HEK293 (cell line): ENCODE measurements at regions not wholly inside any gene's neighbourhood (a gene's known extent, or its start where the extent isn't known, plus 50 kb on each side); places are given as distances from the start of the nearest gene placed in this dataset.
"Not testable (repeated sequence)": the region's sequence is repeated elsewhere in the genome, so short reads cannot be mapped to it uniquely, and the experiment has no call there.

Source experiments
- AEBP2 ChIP-seq: fragments of 450-650 bp; formaldehyde crosslinking; IDR thresholded peaks from 2 replicates; pipeline ENCODE4 v1.5.1; 2016; ENCODE audit warnings: missing biosample characterization, missing genetic modification characterization, borderline replicate concordance
- REPIN1 ChIP-seq: fragments of 450-650 bp; formaldehyde crosslinking; IDR thresholded peaks from 2 replicates; pipeline ENCODE4 v1.5.1; 2017; ENCODE audit warnings: missing biosample characterization, missing genetic modification characterization, low read depth
- SP2 ChIP-seq: fragments of 450-650 bp; formaldehyde crosslinking; IDR thresholded peaks from 2 replicates; pipeline ENCODE4 v1.5.1; 2016; ENCODE audit warnings: missing biosample characterization, missing genetic modification characterization
- TRIM28 ChIP-seq: IDR thresholded peaks from 2 replicates; pipeline ENCODE4 v1.6.1; 2011; ENCODE audit warnings: low read length, control low read depth, borderline replicate concordance
- ZEB2 ChIP-seq: fragments of 450-650 bp; formaldehyde crosslinking; IDR thresholded peaks from 2 replicates; pipeline ENCODE4 v1.5.1; 2016; ENCODE audit warnings: missing biosample characterization, missing genetic modification characterization
- ZNF24 ChIP-seq: fragments of 450-650 bp; formaldehyde crosslinking; IDR thresholded peaks from 2 replicates; pipeline ENCODE4 v1.5.1; 2016; ENCODE audit warnings: missing biosample characterization, missing genetic modification characterization
- ZNF274 ChIP-seq, 2 experiments: fragments of 200-500 bp in 1 of 2; fragments of 450-650 bp in 1 of 2; sonication (Bioruptor generic) in 1 of 2; formaldehyde crosslinking in 1 of 2; IDR thresholded peaks; 2 replicates each; pipeline versions ENCODE4 v1.5.1 to v1.6.1; 2014 to 2016; ENCODE audit warnings: borderline replicate concordance in 1 of 2, inconsistent platforms in 1 of 2, low read length in 1 of 2, missing biosample characterization in 1 of 2, missing genetic modification characterization in 1 of 2
- ZNF280C ChIP-seq: fragments of 450-650 bp; formaldehyde crosslinking; IDR thresholded peaks from 2 replicates; pipeline ENCODE4 v1.5.1; 2016; ENCODE audit warnings: missing biosample characterization, missing genetic modification characterization
- ZNF433 ChIP-seq: fragments of 450-650 bp; formaldehyde crosslinking; IDR thresholded peaks from 2 replicates; pipeline ENCODE4 v1.5.1; 2016; ENCODE audit warnings: missing biosample characterization, missing genetic modification characterization, low read depth
- ZNF596 ChIP-seq: fragments of 450-650 bp; IDR thresholded peaks from 2 replicates; pipeline ENCODE4 v1.5.0; 2018; ENCODE audit warnings: missing biosample characterization, mild to moderate bottlenecking, missing genetic modification characterization, moderate library complexity
- ZNF654 ChIP-seq: fragments of 450-650 bp; formaldehyde crosslinking; IDR thresholded peaks from 2 replicates; pipeline ENCODE4 v1.5.1; 2016; ENCODE audit warnings: low read depth, missing biosample characterization, missing genetic modification characterization
- ZSCAN30 ChIP-seq: fragments of 450-650 bp; IDR thresholded peaks from 2 replicates; pipeline ENCODE4 v1.5.1; 2018; ENCODE audit warnings: missing biosample characterization, mild to moderate bottlenecking, missing genetic modification characterization, moderate library complexity
- TF ChIP-seq, protein P1 (sequence below): fragments of 450-650 bp; formaldehyde crosslinking; IDR thresholded peaks from 2 replicates; pipeline ENCODE4 v1.5.1; 2016; ENCODE audit warnings: missing biosample characterization, missing genetic modification characterization

DNA sequence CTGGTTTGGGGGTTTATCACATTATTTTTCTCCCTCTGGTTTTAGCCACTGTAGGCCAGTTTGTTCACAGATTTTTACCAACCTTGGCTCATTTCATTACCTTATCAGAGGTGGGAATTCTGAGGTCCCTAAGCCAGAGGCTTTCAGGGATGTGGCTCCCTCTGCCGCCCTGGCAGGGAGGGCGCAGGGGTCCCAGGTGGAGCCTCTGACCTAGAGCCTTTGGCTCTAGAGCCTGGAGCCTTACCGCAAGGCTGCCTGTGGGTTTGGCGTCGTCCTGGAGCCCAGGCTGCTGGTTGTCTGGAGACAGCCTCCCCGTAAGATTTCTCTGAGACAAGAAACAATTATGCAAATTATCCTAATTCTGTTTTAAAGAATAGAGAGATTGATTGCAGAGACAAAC, 188.0 kb downstream of the LMLN start:
- not testable (repeated sequence) for TF ChIP-seq ZNF433 (tag by site-specific recombination); REPIN1 (tag by site-specific recombination); SP2 (tag by site-specific recombination); ZNF274 (IDR thresholded peaks at IDR 0.05; ENCODE audit: low read length); ZNF274 (tag by site-specific recombination; IDR thresholded peaks at IDR 0.05; ENCODE audit: borderline replicate concordance); ZEB2 (tag by site-specific recombination); ZNF596 (tag by site-specific recombination); ZNF280C (tag by site-specific recombination); TRIM28; ZSCAN30 (tag by site-specific recombination); AEBP2; ZNF654; ZNF24 (tag by site-specific recombination)
- TF ChIP-seq, protein P1, sequence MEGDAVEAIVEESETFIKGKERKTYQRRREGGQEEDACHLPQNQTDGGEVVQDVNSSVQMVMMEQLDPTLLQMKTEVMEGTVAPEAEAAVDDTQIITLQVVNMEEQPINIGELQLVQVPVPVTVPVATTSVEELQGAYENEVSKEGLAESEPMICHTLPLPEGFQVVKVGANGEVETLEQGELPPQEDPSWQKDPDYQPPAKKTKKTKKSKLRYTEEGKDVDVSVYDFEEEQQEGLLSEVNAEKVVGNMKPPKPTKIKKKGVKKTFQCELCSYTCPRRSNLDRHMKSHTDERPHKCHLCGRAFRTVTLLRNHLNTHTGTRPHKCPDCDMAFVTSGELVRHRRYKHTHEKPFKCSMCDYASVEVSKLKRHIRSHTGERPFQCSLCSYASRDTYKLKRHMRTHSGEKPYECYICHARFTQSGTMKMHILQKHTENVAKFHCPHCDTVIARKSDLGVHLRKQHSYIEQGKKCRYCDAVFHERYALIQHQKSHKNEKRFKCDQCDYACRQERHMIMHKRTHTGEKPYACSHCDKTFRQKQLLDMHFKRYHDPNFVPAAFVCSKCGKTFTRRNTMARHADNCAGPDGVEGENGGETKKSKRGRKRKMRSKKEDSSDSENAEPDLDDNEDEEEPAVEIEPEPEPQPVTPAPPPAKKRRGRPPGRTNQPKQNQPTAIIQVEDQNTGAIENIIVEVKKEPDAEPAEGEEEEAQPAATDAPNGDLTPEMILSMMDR (tag by site-specific recombination): not testable (repeated sequence)
